GM12878 (cell line): ENCODE measurements at regions not wholly inside any gene's neighbourhood (a gene's known extent, or its start where the extent isn't known, plus 50 kb on each side); places are given as distances from the start of the nearest gene placed in this dataset.

ENCODE experiments used
- CHD2 ChIP-seq: IDR thresholded peaks from 2 replicates; pipeline ENCODE4 v1.6.1; 2011; ENCODE audit warnings: low read depth, low read length, improper control_type of control experiment, borderline replicate concordance
- EZH2 ChIP-seq: IDR thresholded peaks from 2 replicates; pipeline ENCODE4 v1.6.1; 2012; ENCODE audit warnings: low read depth, mild to moderate bottlenecking, control low read depth, inconsistent platforms, low read length, borderline replicate concordance; ENCODE audit not compliant: control insufficient read depth
- FOS ChIP-seq: IDR thresholded peaks from 3 replicates; pipeline ENCODE4 v1.6.1; 2011; ENCODE audit warnings: borderline replicate concordance; ENCODE audit not compliant: insufficient read length; ENCODE audit errors: extremely low read depth
- MTA2 ChIP-seq: fragments of 450-650 bp; IDR thresholded peaks from 2 replicates; pipeline ENCODE4 v1.6.1; 2016; ENCODE audit warnings: low read depth, mild to moderate bottlenecking, moderate library complexity
- POLR2A ChIP-seq: IDR thresholded peaks from 2 replicates; pipeline ENCODE4 v1.6.1; 2011; ENCODE audit warnings: low read depth, mild to moderate bottlenecking, low read length
- RBBP5 ChIP-seq: fragments of 200-600 bp; sonication (generic); conservative IDR thresholded peaks from 2 replicates; pipeline ENCODE4 v1.6.1; 2016
- SIN3A ChIP-seq: IDR thresholded peaks from 2 replicates; pipeline ENCODE4 v1.6.1; 2012; ENCODE audit warnings: low read depth, low read length, improper control_type of control experiment
- SUZ12 ChIP-seq: fragments of 200-600 bp; sonication (generic); IDR thresholded peaks from one replicate; pipeline ENCODE4 v1.6.1; 2018; ENCODE audit warnings: antibody characterized with exemption, mild to moderate bottlenecking; ENCODE audit not compliant: unreplicated experiment
- TAF1 ChIP-seq: IDR thresholded peaks from 2 replicates; pipeline ENCODE4 v1.6.1; 2011; ENCODE audit warnings: mild to moderate bottlenecking, low read depth, low read length, borderline replicate concordance
- TCF7 ChIP-seq: IDR thresholded peaks from 2 replicates; pipeline ENCODE4 v1.6.1; 2014; ENCODE audit warnings: antibody characterized with exemption, borderline replicate concordance
- YY1 ChIP-seq: IDR thresholded peaks from 2 replicates; pipeline ENCODE4 v1.6.1; 2011; ENCODE audit warnings: low read depth, mild to moderate bottlenecking, low read length
- TF ChIP-seq, protein P1 (sequence below): IDR thresholded peaks from 2 replicates; pipeline ENCODE4 v1.6.1; 2012; ENCODE audit warnings: mild to moderate bottlenecking, low read depth, low read length
- TF ChIP-seq, protein P2 (sequence below), 3 experiments: IDR thresholded peaks in 2 of 3; conservative IDR thresholded peaks in 1 of 3; 2 replicates each; pipeline ENCODE4 v1.5.1; 2011; ENCODE audit warnings: low read depth in 3 of 3, low read length in 3 of 3, mild to moderate bottlenecking in 3 of 3, control low read depth in 2 of 3, moderate library complexity in 2 of 3, inconsistent platforms in 1 of 3, mixed read lengths in 1 of 3; ENCODE audit not compliant: control insufficient read depth in 2 of 3, insufficient read depth in 1 of 3; ENCODE audit errors: extremely low read depth in 1 of 3

DNA sequence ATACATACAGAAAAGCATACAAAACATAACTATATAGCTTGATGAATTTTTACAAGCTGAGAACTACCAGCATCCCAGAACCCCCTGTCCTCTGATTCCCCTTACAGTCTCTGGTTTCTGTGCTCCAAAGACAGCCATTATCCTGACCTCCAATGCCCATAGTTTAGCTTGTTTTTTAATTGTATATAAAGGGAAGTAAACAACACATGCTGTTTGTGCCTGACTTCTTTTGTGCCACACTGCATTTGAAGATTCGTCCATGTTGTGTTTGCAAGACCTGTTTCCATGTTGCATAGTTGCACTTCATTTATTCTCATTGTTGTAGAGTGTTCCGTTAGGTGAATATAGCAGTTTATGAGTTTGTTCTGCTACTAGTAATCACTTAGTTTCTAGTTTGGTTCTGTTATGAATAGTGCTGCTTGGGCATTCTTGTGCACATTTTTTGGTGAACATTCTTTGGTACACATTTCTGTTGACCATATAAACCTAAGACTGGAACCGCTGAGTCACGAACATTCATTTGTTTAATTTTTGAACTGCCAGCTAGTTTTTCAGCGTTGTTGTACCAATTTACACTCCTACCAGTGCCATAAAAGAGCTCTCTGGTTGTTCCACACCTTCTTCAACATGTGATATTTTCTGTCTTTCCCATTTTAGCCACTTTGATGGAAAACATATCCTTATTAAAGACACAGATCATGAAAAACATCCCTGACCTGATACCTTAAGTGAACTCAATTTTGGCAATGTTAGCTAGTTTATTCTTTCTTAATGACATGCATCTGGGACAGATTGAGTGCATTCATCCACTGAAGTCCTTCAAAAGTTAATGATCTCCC lies 78.1 kb upstream of the ANXA1 start:
- TF ChIP-seq EZH2: no peak
- no peak for TF ChIP-seq MTA2
- no peak for TF ChIP-seq TCF7
- TF ChIP-seq, protein P1, sequence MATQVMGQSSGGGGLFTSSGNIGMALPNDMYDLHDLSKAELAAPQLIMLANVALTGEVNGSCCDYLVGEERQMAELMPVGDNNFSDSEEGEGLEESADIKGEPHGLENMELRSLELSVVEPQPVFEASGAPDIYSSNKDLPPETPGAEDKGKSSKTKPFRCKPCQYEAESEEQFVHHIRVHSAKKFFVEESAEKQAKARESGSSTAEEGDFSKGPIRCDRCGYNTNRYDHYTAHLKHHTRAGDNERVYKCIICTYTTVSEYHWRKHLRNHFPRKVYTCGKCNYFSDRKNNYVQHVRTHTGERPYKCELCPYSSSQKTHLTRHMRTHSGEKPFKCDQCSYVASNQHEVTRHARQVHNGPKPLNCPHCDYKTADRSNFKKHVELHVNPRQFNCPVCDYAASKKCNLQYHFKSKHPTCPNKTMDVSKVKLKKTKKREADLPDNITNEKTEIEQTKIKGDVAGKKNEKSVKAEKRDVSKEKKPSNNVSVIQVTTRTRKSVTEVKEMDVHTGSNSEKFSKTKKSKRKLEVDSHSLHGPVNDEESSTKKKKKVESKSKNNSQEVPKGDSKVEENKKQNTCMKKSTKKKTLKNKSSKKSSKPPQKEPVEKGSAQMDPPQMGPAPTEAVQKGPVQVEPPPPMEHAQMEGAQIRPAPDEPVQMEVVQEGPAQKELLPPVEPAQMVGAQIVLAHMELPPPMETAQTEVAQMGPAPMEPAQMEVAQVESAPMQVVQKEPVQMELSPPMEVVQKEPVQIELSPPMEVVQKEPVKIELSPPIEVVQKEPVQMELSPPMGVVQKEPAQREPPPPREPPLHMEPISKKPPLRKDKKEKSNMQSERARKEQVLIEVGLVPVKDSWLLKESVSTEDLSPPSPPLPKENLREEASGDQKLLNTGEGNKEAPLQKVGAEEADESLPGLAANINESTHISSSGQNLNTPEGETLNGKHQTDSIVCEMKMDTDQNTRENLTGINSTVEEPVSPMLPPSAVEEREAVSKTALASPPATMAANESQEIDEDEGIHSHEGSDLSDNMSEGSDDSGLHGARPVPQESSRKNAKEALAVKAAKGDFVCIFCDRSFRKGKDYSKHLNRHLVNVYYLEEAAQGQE: no peak
- no peak for TF ChIP-seq RBBP5
- no peak for TF ChIP-seq SUZ12
- no peak for TF ChIP-seq FOS
- TF ChIP-seq CHD2: no peak
- no peak for TF ChIP-seq POLR2A
- no peak for TF ChIP-seq YY1
- no peak for TF ChIP-seq TAF1
- TF ChIP-seq SIN3A: no peak
- TF ChIP-seq, protein P2, sequence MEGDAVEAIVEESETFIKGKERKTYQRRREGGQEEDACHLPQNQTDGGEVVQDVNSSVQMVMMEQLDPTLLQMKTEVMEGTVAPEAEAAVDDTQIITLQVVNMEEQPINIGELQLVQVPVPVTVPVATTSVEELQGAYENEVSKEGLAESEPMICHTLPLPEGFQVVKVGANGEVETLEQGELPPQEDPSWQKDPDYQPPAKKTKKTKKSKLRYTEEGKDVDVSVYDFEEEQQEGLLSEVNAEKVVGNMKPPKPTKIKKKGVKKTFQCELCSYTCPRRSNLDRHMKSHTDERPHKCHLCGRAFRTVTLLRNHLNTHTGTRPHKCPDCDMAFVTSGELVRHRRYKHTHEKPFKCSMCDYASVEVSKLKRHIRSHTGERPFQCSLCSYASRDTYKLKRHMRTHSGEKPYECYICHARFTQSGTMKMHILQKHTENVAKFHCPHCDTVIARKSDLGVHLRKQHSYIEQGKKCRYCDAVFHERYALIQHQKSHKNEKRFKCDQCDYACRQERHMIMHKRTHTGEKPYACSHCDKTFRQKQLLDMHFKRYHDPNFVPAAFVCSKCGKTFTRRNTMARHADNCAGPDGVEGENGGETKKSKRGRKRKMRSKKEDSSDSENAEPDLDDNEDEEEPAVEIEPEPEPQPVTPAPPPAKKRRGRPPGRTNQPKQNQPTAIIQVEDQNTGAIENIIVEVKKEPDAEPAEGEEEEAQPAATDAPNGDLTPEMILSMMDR (IDR thresholded peaks at IDR 0.05 in 2 of 3, conservative IDR thresholded peaks at IDR 0.05 in 1 of 3; ENCODE audit: control insufficient read depth in 2 of 3, extremely low read depth in 1 of 3, insufficient read depth in 1 of 3, low read depth in 3 of 3, low read length in 3 of 3): no peak
